Loucy (cell line): ENCODE measurements at regions not wholly inside any gene's neighbourhood (a gene's known extent, or its start where the extent isn't known, plus 50 kb on each side); places are given as distances from the start of the nearest gene placed in this dataset.

Experiments
- CTCF ChIP-seq: fragments of 200-600 bp; sonication (generic); conservative IDR thresholded peaks from 2 replicates; pipeline ENCODE4 v1.5.1; 2014; ENCODE audit warnings: mild to moderate bottlenecking, antibody characterized with exemption, low read length
- EZH2phosphoT487 ChIP-seq: fragments of 200-600 bp; IDR thresholded peaks from 2 replicates; pipeline ENCODE4 v1.6.1; 2018; ENCODE audit warnings: antibody characterized with exemption, mild to moderate bottlenecking, moderate library complexity, borderline replicate concordance

GRCh38 chr7:17036584-17036983 is 154.8 kb upstream of the AGR3 start:
- no peak for TF ChIP-seq CTCF
- TF ChIP-seq EZH2phosphoT487 = no peak
